GM12874 (cell line): ENCODE measurements at regions not wholly inside any gene's neighbourhood (a gene's known extent, or its start where the extent isn't known, plus 50 kb on each side); places are given as distances from the start of the nearest gene placed in this dataset.

Source experiments
- CTCF ChIP-seq: IDR thresholded peaks from 2 replicates; pipeline ENCODE4 v1.5.1; 2011; ENCODE audit warnings: low read depth, mild to moderate bottlenecking, control low read depth, low read length, moderate library complexity; ENCODE audit not compliant: insufficient read depth

GRCh38 chr7:9031386-9031785, 598.0 kb downstream of the NXPH1 start:
- TF ChIP-seq CTCF = no peak

DNA sequence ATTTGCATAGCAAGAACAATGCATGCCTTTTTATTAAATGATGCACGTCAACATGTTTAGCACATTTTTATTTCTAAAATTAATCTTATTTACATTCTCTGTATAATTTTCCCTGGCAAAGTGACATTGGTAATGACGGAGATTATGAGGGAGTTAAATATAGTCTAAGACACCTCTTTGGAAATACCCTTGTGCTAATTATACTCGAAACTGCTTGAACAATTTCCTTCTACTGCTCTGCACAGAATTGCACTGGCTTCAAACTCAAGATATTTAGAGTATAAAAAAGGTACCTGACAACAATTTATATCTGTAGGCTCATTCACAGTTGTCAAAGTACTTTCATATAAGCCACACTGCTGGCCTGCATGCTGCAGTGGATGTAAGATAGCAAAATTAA, 602.7 kb downstream of the NXPH1 start:
- no peak for TF ChIP-seq CTCF

DNA sequence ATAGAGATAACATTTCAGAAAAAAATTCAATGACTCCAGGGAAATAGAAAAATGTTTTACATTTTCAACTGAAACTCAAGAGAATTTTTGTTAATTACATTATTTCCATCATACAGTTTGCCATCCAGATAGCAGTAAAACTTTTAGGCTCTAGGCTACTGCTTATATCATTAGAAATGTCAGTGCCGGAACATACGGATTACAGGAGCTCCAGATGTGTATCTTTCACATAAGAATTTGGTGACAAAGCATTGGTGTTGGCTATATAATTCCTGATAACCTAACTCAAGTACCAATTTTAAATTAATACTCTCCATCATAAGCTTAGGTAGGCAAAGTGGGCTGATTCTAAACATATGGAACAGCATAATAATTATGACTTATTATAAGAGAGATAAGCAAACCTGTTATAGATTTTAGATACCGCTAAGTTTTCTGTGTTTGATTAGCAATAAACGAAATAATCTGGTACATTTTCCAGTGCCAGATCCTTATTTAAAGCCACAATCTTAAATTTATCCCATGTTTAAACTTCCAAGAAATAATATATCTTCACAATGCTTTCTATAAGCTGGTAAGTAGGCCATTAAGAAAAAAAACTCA, 637.9 kb downstream of the NXPH1 start:
- TF ChIP-seq CTCF = no peak

DNA sequence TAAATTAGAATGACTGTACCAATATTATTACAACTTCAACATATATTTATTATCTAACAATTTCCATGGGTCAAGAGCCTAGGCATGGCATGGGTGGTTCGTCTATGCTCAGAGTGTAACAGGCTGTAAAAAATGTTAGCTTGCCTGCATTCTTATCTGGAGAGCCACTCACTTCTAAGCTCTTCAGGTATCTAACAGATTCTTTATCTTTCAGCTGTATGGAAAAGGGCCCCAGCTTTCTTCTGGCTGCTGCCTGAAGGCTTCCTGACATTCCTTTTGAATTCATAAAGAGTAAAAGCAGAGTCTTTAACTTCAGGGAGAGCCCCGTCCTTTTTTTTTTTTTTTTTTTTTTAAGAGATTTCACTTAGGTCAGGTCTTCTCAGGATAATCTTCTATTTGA, 648.8 kb downstream of the NXPH1 start:
- TF ChIP-seq CTCF = no peak

DNA sequence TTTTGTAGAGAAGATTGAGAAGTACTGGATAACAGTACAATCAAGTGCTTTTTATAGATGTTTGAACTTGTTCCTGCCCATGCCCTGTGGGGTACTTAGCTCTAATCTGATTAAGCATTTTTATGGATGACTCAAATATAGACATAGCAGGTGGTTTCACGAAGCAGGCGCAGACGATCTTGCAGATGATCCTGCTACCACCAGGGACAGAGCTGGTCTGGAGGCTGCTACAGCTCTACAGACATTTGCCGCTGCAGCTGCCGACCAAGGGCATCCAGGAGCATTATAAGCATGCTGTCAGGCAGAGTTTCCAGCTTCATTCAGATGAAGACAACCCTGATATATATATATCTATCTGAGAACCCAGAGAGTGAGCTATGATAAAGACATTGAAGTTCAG, 650.4 kb downstream of the NXPH1 start:
- no peak for TF ChIP-seq CTCF

- peak; percentile 17; the same call in 1 of the 2 replicates for TF ChIP-seq CTCF
Observed at GRCh38 chr7:9091282-9091681, 657.9 kb downstream of the NXPH1 start.

DNA sequence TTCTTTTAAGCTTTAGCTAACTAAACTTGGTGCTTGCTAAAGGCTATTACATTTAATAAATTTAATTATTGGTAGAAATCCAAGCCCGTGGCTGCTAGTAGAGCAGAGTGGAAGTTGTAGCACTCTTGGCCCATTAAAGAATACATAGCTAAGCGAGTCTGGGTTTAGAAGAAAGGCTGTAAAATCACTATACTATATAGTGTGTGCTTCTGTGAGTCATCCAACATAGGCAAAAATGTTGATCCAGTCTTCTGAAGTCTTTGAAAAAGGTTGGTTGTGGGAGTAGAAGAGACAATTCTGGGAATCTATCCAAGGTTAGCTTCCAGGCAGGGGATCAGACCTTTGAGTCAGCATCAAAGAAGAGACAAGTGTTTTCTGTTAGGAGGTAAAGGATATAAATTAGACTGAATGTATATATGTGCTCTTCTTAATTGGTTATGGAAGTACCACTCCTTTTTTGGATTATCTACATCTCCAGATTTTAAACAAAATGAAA, 664.2 kb downstream of the NXPH1 start:
- TF ChIP-seq CTCF = no peak

GRCh38 chr7:9100289-9100688, 666.9 kb downstream of the NXPH1 start:
- no peak for TF ChIP-seq CTCF
